ENCODE measurements at regions not wholly inside any gene's neighbourhood (a gene's known extent, or its start where the extent isn't known, plus 50 kb on each side); places are given as distances from the start of the nearest gene placed in this dataset.
A peak's percentile ranks its signal among the peaks of the same experiment; 100 is the strongest.

DNA sequence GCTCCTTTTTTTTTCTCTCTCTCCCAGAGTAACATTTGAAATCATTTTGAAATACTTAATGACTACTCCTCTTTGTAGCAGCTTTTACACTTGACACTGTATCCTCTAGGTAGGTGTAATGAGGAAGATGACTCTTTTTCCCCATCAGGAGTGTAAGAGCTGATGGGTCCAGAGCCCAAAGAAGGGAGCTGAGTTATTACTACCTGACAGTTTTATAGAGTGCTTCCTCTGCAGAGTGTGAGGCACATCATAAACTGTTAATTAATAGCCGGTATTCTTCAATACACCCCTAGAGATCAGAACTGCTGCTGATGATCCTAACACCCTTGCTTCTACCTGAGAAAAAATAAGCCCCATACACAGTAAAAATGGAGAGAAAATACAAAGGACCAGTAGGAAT is 279.8 kb upstream of the SEMA3A start:
- H3K4me3 ChIP-seq (ENCODE audit: low read depth, low read length) = no peak overlapping the region
- in situ Hi-C loops (cut with HindIII; ENCODE audit: low sequenced_read_pairs) = no loop called here
- DNase-seq (ENCODE audit: low read depth) = no peak
- TF ChIP-seq, protein P1, sequence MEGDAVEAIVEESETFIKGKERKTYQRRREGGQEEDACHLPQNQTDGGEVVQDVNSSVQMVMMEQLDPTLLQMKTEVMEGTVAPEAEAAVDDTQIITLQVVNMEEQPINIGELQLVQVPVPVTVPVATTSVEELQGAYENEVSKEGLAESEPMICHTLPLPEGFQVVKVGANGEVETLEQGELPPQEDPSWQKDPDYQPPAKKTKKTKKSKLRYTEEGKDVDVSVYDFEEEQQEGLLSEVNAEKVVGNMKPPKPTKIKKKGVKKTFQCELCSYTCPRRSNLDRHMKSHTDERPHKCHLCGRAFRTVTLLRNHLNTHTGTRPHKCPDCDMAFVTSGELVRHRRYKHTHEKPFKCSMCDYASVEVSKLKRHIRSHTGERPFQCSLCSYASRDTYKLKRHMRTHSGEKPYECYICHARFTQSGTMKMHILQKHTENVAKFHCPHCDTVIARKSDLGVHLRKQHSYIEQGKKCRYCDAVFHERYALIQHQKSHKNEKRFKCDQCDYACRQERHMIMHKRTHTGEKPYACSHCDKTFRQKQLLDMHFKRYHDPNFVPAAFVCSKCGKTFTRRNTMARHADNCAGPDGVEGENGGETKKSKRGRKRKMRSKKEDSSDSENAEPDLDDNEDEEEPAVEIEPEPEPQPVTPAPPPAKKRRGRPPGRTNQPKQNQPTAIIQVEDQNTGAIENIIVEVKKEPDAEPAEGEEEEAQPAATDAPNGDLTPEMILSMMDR (IDR thresholded peaks at IDR 0.05; ENCODE audit: low read depth, low read length, missing control alignments) = no peak

DNA sequence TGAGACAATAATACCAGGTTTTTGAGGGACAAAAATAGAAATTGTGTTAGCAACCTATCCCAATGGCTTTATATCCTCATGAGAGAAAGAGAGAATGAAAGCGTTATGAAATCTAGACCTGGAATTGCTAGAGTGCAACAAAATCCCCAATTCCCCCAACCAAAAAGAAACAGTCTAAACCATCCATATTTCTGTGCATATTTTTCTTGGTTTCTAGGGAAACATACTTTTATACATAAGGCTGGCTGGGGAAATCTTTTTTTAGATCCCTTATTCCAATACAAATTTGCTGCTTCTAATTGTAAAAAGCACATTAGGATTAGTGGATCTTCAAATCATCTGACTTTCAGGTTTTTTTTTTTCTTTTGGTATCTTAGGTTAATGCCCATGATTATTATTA is 277.0 kb upstream of the SEMA3A start:
- no peak overlapping the region for H3K4me3 ChIP-seq (ENCODE audit: low read depth, low read length)
- no peak for DNase-seq (ENCODE audit: low read depth)
- TF ChIP-seq, protein P1 (IDR thresholded peaks at IDR 0.05; ENCODE audit: low read depth, low read length, missing control alignments) = no peak
- in situ Hi-C loops (cut with HindIII; ENCODE audit: low sequenced_read_pairs) = no loop called here

DNA sequence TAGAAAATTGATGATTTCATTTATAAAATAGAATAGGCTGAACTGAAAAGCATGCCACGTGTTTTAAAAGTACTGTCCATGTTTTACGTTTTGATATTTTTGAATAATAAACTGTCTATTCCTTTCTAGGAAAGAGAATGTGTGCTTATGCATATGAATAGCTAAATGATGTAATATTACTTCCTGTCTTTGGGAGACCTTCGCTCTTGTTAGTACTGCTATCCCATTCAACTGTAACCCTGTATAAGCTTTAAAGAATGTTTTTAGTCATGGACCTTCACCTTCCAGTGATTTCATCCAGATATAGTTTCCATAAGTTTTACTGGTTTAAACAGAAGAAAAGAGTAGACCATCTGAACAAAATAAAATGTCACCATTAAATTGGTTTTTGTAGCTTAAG is 274.4 kb upstream of the SEMA3A start:
- TF ChIP-seq, protein P1 (IDR thresholded peaks at IDR 0.05; ENCODE audit: low read depth, low read length, missing control alignments) = no peak
- no peak for DNase-seq (ENCODE audit: low read depth)
- no peak overlapping the region for H3K4me3 ChIP-seq (ENCODE audit: low read depth, low read length)
- in situ Hi-C loops (cut with HindIII; ENCODE audit: low sequenced_read_pairs) = no loop called here

DNA sequence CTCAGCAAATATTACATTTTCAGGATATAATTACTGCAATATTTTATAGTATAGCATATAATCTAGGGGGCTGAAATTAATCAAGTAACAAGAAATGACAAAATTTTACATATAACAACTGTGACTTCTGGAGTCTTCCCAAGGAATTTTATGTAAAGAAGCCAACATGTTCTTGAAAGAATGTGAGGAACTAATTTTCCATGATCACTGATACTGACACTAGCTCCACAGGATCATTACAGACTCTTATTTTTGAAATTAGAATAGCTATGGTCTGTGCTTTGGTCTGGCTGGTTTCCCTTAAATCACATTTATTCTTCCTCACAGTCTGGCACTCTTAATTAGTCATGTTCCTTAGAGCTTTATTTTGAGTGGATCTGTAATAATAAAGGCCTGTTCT is 267.7 kb upstream of the SEMA3A start:
- peak; percentile 3 for DNase-seq (ENCODE audit: low read depth)
- no peak overlapping the region for H3K4me3 ChIP-seq (ENCODE audit: low read depth, low read length)
- in situ Hi-C loops (cut with HindIII; ENCODE audit: low sequenced_read_pairs) = no loop called here

DNA sequence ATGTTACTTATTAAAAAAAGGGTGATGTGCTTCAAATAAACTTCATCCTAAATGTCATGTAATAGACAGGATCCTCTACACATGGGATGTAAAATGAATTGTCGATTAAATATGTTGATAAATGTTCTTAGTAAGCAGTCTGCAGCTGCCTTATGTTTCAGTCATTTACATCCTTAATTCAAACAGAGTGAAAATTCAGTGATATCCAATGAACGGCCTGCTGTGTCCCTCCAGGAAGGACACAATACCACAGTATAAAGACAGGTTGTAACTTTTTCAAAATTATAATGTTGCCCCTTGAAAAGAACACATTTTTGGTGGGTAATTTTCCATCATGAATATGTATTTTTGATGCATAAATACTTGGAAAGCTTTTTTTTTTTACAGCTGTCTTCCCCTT is 266.5 kb upstream of the SEMA3A start:
- TF ChIP-seq, protein P1 (IDR thresholded peaks at IDR 0.05; ENCODE audit: low read depth, low read length, missing control alignments) = no peak
- no peak overlapping the region for H3K4me3 ChIP-seq (ENCODE audit: low read depth, low read length)
- in situ Hi-C loops (cut with HindIII; ENCODE audit: low sequenced_read_pairs) = no loop called here
- DNase-seq (ENCODE audit: low read depth) = no peak

More for the DNA sequence above, 267.7 kb upstream of the SEMA3A start:
- TF ChIP-seq, protein P1 (IDR thresholded peaks at IDR 0.05; ENCODE audit: low read depth, low read length, missing control alignments) = no peak

DNA sequence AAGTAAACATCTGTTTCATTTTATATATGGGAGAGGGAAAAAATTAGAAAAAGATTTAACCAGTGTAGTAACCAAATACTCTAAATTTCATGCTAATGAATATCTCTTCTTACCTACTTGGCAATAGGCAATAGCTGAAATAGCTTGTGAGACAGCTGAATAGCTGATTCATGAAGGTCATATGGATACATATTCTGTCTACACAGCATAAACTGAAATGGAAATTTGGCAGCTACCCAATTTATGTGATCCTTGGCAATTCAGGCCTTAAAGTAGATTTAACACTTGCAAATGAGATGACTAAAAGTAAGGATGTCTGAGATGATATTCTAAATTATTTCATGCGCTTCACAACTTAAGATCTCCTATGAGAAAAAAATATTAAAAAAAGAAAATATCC is 261.2 kb upstream of the SEMA3A start:
- DNase-seq (ENCODE audit: low read depth) = no peak
- TF ChIP-seq, protein P1 (IDR thresholded peaks at IDR 0.05; ENCODE audit: low read depth, low read length, missing control alignments) = no peak
- in situ Hi-C loops (cut with HindIII; ENCODE audit: low sequenced_read_pairs) = no loop called here
- no peak overlapping the region for H3K4me3 ChIP-seq (ENCODE audit: low read depth, low read length)

Data from astrocyte of the cerebellum (primary cell).